ENCODE measurements at regions not wholly inside any gene's neighbourhood (a gene's known extent, or its start where the extent isn't known, plus 50 kb on each side); places are given as distances from the start of the nearest gene placed in this dataset.

DNA sequence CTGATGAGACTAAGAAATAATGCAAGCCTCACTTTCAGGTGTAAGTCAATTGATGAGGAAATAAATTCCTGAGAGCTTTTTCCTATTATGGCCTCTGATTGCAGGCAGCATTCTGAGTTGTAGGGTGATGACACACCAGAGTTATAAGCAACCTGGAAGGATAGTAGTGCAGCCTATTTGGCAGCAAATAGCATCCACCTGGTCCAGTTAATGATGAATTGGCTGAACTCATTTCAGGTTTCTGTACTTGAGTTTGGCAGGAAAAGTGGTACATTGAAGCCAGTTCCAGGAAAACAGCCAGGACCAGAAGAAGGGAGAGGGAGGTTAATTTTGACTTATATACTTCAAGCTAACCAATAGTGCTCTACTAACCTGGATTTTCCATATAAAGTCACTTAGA lies 316.8 kb downstream of the NAF1 start:
- TF ChIP-seq, protein P1, sequence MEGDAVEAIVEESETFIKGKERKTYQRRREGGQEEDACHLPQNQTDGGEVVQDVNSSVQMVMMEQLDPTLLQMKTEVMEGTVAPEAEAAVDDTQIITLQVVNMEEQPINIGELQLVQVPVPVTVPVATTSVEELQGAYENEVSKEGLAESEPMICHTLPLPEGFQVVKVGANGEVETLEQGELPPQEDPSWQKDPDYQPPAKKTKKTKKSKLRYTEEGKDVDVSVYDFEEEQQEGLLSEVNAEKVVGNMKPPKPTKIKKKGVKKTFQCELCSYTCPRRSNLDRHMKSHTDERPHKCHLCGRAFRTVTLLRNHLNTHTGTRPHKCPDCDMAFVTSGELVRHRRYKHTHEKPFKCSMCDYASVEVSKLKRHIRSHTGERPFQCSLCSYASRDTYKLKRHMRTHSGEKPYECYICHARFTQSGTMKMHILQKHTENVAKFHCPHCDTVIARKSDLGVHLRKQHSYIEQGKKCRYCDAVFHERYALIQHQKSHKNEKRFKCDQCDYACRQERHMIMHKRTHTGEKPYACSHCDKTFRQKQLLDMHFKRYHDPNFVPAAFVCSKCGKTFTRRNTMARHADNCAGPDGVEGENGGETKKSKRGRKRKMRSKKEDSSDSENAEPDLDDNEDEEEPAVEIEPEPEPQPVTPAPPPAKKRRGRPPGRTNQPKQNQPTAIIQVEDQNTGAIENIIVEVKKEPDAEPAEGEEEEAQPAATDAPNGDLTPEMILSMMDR (IDR thresholded peaks at IDR 0.05): no peak
- TF ChIP-seq POLR2A (IDR thresholded peaks at IDR 0.05): no peak
- no peak for TF ChIP-seq EP300 (IDR thresholded peaks at IDR 0.05)
- DNase-seq: no peak
- H3K27me3 ChIP-seq: no peaks in the 10 kb centered on the region
- H3K36me3 ChIP-seq: no peaks in the 10 kb centered on the region
- no peak overlapping the region for H3K27ac ChIP-seq
- no peaks in the 10 kb centered on the region for H3K4me1 ChIP-seq (ENCODE audit: insufficient read depth)
- no peak overlapping the region for H3K4me3 ChIP-seq
- intact Hi-C loops (cut with DNase I): no loop called here
- H3K9me3 ChIP-seq: no peaks in the 10 kb centered on the region

DNA sequence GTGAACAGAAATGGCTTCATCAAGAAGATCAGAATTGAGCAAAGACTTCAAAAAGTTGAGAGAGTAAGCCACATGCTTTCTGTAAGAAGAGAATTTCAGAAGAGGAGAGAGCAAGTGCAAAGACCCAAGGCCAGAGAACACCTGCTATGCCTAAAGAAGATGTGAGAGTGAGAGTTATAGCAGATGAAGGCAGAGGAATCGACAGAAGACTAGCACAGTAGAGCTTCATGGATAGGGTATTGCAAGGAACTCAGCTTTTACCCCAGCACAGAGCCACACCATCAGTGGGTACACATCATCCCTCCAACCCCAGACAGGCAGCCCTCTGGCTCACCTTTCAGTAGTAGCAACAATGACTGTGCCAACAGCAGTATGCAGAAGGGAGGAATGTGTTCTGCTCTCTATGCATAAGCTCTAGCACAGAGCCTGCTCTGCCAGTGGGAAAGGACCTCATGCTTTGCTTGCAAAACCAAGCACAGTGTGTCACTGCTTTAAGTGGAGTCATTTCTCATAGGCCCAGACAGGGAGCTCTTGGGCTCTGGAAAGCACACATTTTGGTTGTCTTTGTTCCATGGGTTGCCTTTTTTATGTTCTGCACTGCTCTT lies 318.6 kb downstream of the NAF1 start:
- Histone ChIP-seq H3K9me3 (no peaks in the 10 kb centered on the region), H3K27me3 (no peaks in the 10 kb centered on the region), H3K36me3 (no peaks in the 10 kb centered on the region), H3K4me1 (ENCODE audit: insufficient read depth) (no peaks in the 10 kb centered on the region), H3K4me3 (no peak overlapping the region), H3K27ac (no peak overlapping the region)
- intact Hi-C loops (cut with DNase I): no loop called here
- WGBS, 3 donors: 65 to 77% (median 76%) methylated on average over 1 of the region's 1 CpG
- DNase-seq: no peak
- TF ChIP-seq EP300 (IDR thresholded peaks at IDR 0.05) (no peak), POLR2A (IDR thresholded peaks at IDR 0.05) (no peak)
- TF ChIP-seq, protein P1 (IDR thresholded peaks at IDR 0.05): no peak

DNA sequence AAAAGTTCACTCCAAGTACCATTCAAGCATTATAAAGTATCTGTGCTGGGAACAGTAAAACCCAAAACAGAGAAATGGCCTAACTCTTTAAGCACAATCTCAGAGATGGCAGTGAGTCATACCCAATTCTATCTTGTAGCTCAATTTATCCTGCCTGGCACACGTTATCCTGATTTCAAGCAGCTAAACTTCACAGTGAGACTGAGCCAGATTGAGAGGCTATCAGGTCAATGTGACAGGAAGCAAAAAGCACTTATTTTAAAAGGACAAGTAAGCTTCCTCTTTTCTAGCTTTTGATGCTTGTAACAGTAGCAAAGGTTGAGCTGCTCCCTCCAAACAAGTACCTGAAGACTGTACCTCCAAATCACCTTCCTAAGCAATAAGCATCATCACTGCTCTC lies 324.9 kb downstream of the NAF1 start:
- Histone ChIP-seq H3K9me3 (no peaks in the 10 kb centered on the region), H3K27me3 (no peaks in the 10 kb centered on the region), H3K4me1 (ENCODE audit: insufficient read depth) (no peaks in the 10 kb centered on the region), H3K4me3 (no peak overlapping the region), H3K36me3 (no peaks in the 10 kb centered on the region), H3K27ac (no peak overlapping the region)
- 18 to 23% (median 22%) methylated on average over 1 of the region's 1 CpG for WGBS, 3 donors
- no peak for DNase-seq
- intact Hi-C loops (cut with DNase I): no loop called here
- TF ChIP-seq, protein P1 (IDR thresholded peaks at IDR 0.05): no peak
- TF ChIP-seq POLR2A (IDR thresholded peaks at IDR 0.05) (no peak), EP300 (IDR thresholded peaks at IDR 0.05) (no peak)

DNA sequence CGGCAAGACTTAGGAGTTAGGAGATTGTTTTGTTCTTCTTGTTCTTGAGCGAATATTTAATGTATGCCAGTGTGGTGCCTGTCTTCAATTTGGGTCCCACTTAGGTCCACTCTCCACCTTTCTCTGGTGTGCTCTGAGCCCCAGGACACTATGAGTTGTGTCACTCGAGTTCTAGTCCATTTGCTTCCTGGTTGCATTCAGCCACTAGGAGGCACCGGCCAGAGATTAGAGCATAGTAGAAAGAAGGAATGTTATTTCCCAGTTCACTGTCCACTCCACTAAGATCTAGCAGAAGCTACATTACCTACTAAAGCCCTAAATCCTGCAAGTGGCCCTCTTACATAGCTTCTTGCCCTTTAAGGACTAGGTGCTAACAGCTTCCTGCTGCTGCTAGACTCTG lies 326.9 kb downstream of the NAF1 start:
- H3K4me1 ChIP-seq (ENCODE audit: insufficient read depth): no peaks in the 10 kb centered on the region
- WGBS, 3 donors: 83 to 89% (median 86%) methylated on average over 4 of the region's 4 CpGs
- no peaks in the 10 kb centered on the region for H3K9me3 ChIP-seq
- TF ChIP-seq POLR2A (IDR thresholded peaks at IDR 0.05) (no peak), EP300 (IDR thresholded peaks at IDR 0.05) (no peak)
- TF ChIP-seq, protein P1 (IDR thresholded peaks at IDR 0.05): no peak
- H3K27ac ChIP-seq: no peak overlapping the region
- H3K36me3 ChIP-seq: no peaks in the 10 kb centered on the region
- no peaks in the 10 kb centered on the region for H3K27me3 ChIP-seq
- no peak overlapping the region for H3K4me3 ChIP-seq
- DNase-seq: no peak
- intact Hi-C loops (cut with DNase I): no loop called here
